ENCODE measurements at regions not wholly inside any gene's neighbourhood (a gene's known extent, or its start where the extent isn't known, plus 50 kb on each side); places are given as distances from the start of the nearest gene placed in this dataset.

DNA sequence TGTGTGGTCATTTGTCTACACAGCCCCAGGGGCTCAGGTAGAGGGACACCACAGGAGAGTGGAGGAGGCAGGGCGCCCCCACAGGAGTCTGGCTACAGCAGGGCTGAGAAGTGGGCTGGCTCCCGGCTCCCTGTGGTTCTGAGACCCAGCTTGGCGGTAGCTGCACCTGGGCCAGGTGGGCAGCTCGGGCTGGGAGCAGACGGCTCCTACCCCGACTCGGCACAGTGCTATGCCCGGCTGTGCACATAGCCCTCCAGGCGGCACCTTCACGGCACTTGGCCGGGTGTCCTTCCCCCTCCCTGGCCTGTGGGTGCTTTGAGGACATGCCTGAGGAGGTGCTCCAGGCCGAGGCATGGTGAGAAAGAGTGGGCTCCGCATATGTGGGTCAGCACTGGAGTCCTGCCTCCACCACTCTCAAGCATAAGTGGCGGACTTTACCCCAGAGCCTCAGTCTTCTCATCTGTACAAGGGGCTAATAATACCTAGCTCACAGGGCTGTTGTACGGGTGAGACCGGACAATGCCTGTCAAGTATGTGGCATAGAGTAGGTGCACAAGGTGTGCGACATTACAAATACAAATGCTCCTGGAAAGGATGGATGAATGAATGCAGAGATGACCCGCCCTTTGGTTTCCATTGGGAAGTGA, 50.1 kb upstream of the JPH3 start:
- DNase-seq = no peak
- Mint-ChIP-seq H3K9me3 (no peaks in the 10 kb centered on the region), H3K27ac (no peak overlapping the region), H3K4me3 (no peak overlapping the region), H3K4me1 (no peaks in the 10 kb centered on the region), H3K27me3 (peaks cover 2% of the 10 kb centered on the region), H3K36me3 (ENCODE audit: low read depth) (no peaks in the 10 kb centered on the region)
- intact Hi-C loops (cut with micrococcal nuclease) = loop anchor here (5.0 kb wide), 1 partner anchor 215 kb away; the partner anchor contains the start of gene KLHDC4

DNA sequence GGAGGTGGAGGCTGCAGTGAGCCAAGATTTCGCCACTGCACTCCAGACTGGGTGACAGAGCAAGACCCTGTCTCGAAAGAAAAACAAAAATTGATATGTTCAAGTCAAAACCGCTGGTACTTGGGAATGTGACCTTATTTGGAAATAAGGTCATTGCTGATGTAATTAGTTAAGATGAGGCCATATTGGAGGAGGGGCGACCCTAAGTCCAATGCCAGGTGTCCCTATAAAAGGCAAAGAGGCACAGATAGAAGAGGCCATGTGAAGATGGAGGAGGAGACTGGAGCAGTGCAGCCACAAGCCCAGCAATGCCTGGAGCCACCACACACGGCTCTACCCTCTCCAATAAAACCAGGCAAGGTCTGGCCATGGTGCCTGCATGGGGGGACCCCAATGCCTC, 50.8 kb upstream of the JPH3 start:
- DNase-seq = no peak
- Mint-ChIP-seq H3K9me3 (peaks cover 1% of the 10 kb centered on the region), H3K27ac (no peak overlapping the region), H3K4me1 (no peaks in the 10 kb centered on the region), H3K4me3 (no peak overlapping the region), H3K27me3 (peaks cover 2% of the 10 kb centered on the region), H3K36me3 (ENCODE audit: low read depth) (no peaks in the 10 kb centered on the region)
- intact Hi-C loops (cut with micrococcal nuclease) = loop anchor here (2.0 to 5.0 kb wide), 2 partner anchors 83 to 216 kb away; partner anchors contain the start of gene KLHDC4

GRCh38 chr16:87550495-87550961, 51.8 kb upstream of the JPH3 start:
- Mint-ChIP-seq H3K9me3 (peaks cover 9% of the 10 kb centered on the region), H3K27ac (no peak overlapping the region), H3K4me3 (no peak overlapping the region), H3K4me1 (no peaks in the 10 kb centered on the region), H3K27me3 (peaks cover 2% of the 10 kb centered on the region), H3K36me3 (ENCODE audit: low read depth) (no peaks in the 10 kb centered on the region)
- DNase-seq = peak; percentile 88
- intact Hi-C loops (cut with micrococcal nuclease) = loop anchor here (2.0 to 5.0 kb wide), 2 partner anchors 84 to 217 kb away; partner anchors contain the start of gene KLHDC4

- peaks cover 2% of the 10 kb centered on the region for H3K27me3 Mint-ChIP-seq
- intact Hi-C loops (cut with micrococcal nuclease) = loop anchor here (2.0 to 5.0 kb wide), 2 partner anchors 85 to 217 kb away; partner anchors contain the start of gene KLHDC4
Measured at GRCh38 chr16:87549627-87550494, 52.4 kb upstream of the JPH3 start.

DNA sequence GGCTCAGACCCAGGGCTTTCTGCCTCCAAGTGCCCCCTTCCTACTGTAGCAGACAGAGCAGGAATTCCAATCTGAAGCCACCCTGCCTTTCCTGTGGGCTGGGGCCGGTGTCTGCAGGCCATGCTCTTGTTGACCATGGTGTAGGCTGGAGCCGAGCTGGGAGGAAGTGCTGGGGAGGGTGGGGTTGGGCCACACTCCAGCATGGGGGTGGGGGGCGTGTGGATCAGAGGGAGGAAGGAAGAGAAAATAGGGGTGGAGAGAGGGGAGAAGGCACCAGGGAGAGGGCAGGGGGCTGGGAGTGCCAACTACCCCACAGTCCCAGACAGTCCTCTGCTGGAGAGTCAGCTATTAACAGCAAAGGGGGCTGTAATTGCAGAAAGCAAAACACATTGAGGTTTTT, 54.3 kb upstream of the JPH3 start:
- Mint-ChIP-seq H3K9me3 (peaks cover 9% of the 10 kb centered on the region), H3K27me3 (peaks cover 2% of the 10 kb centered on the region), H3K4me3 (no peak overlapping the region), H3K36me3 (ENCODE audit: low read depth) (no peaks in the 10 kb centered on the region), H3K4me1 (no peaks in the 10 kb centered on the region), H3K27ac (no peak overlapping the region)
- no peak for DNase-seq
- intact Hi-C loops (cut with micrococcal nuclease) = no loop called here

More at GRCh38 chr16:87549627-87550494, 52.4 kb upstream of the JPH3 start:
- H3K27ac Mint-ChIP-seq = no peak overlapping the region
- peaks cover 9% of the 10 kb centered on the region for H3K9me3 Mint-ChIP-seq
- H3K36me3 Mint-ChIP-seq (ENCODE audit: low read depth) = no peaks in the 10 kb centered on the region
- H3K4me1 Mint-ChIP-seq = no peaks in the 10 kb centered on the region
- no peak overlapping the region for H3K4me3 Mint-ChIP-seq
- DNase-seq = no peak

DNA sequence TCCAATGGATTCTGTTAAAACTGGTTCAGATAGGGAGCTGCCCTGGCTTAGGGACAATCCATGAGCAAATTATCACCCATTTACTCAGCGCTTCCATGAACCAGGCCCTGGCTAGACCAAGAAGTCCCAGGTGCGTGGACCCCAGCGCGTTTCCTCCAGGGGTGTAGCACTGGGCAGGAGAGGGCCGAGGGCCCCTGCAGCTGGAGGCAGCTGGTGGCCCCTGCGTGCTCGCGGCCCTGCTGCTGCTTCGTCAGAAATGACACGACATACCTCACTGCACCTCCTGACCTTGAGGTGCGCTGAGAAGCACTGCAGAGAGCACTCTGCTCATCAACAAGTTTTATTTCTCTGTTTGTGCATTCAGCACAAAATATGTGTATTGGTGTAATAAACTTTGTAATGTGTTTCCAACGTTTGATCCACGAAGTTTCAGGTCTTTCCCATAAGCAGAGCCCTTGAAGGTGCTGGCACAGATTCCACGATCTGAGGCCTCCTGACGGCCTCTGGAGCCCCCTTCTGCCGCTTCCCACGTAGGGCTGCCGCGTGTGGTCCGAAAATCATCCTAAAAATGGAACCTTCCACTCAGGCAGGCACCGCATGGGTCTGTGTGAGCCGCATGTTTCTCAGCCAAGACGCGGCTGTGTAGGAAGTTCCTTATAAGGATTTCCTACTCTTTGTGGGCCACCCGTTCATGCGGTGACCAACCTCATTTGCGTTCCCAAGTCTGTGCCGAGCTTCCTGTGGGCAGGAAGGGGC, 50.8 kb upstream of the ZCCHC14 start:
- Mint-ChIP-seq H3K27me3 (peaks cover 5% of the 10 kb centered on the region), H3K9me3 (peaks cover 9% of the 10 kb centered on the region), H3K4me3 (no peak overlapping the region), H3K36me3 (ENCODE audit: low read depth) (no peaks in the 10 kb centered on the region), H3K4me1 (no peaks in the 10 kb centered on the region), H3K27ac (no peak overlapping the region)
- no peak for DNase-seq
- intact Hi-C loops (cut with micrococcal nuclease) = no loop called here

GRCh38 chr16:87542531-87543102, 49.8 kb upstream of the ZCCHC14 start:
- no peak for DNase-seq
- Mint-ChIP-seq H3K27me3 (peaks cover 5% of the 10 kb centered on the region), H3K4me1 (peaks cover 4% of the 10 kb centered on the region), H3K9me3 (peaks cover 9% of the 10 kb centered on the region), H3K27ac (no peak overlapping the region), H3K36me3 (ENCODE audit: low read depth) (no peaks in the 10 kb centered on the region), H3K4me3 (no peak overlapping the region)
- intact Hi-C loops (cut with micrococcal nuclease) = no loop called here

All from activated CD4-positive, alpha-beta T cell treated with anti-CD3 and anti-CD28 coated beads, Interleukin-2, amount 10 ng/mL, durations not matched to agents 24 days and 14 days (primary cell).